DND-41 (cell line): ENCODE measurements at regions not wholly inside any gene's neighbourhood (a gene's known extent, or its start where the extent isn't known, plus 50 kb on each side); places are given as distances from the start of the nearest gene placed in this dataset.

ENCODE experiments used
- EZH2 ChIP-seq: IDR thresholded peaks from 3 replicates; pipeline ENCODE4 v1.6.1; 2012; ENCODE audit warnings: borderline replicate concordance, low read depth, mild to moderate bottlenecking, moderate library complexity, low read length, inconsistent platforms; ENCODE audit not compliant: severe bottlenecking
- TF ChIP-seq, protein P1 (sequence below): IDR thresholded peaks from 2 replicates; pipeline ENCODE4 v1.5.1; 2012; ENCODE audit warnings: borderline replicate concordance, low read length, moderate library complexity, mild to moderate bottlenecking; ENCODE audit not compliant: poor library complexity, severe bottlenecking; ENCODE audit errors: extremely low read depth

DNA sequence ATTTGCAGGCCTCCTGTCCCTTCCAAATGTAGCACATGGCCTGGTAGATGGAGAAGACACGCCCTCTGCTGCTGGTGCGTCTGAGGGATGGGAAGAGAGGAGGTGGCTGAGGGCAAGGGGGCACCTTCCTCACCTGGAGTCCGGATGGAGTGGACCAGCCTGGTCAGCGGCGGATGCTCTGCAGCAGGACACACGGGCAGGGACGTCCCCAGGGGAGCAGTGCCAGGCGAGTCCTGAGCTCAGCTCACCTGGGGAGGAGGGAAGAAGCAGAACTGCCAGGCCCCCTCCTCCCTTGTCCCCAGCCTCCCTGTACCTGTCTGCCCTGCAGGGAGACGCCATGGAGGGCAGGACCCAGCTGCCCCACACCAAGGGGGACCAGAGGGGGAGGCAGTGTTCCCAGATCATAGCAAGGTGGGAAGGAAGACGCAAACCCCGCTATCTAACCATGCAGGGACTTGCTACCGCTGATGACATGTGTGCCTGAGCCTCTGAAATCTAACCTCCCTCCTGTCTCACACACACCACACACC, 1495.9 kb downstream of the BRD1 start:
- TF ChIP-seq EZH2, result no peak
- TF ChIP-seq, protein P1, sequence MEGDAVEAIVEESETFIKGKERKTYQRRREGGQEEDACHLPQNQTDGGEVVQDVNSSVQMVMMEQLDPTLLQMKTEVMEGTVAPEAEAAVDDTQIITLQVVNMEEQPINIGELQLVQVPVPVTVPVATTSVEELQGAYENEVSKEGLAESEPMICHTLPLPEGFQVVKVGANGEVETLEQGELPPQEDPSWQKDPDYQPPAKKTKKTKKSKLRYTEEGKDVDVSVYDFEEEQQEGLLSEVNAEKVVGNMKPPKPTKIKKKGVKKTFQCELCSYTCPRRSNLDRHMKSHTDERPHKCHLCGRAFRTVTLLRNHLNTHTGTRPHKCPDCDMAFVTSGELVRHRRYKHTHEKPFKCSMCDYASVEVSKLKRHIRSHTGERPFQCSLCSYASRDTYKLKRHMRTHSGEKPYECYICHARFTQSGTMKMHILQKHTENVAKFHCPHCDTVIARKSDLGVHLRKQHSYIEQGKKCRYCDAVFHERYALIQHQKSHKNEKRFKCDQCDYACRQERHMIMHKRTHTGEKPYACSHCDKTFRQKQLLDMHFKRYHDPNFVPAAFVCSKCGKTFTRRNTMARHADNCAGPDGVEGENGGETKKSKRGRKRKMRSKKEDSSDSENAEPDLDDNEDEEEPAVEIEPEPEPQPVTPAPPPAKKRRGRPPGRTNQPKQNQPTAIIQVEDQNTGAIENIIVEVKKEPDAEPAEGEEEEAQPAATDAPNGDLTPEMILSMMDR, result peak; percentile 8
